ENCODE measurements at regions not wholly inside any gene's neighbourhood (a gene's known extent, or its start where the extent isn't known, plus 50 kb on each side); places are given as distances from the start of the nearest gene placed in this dataset.
A peak's percentile ranks its signal among the peaks of the same experiment; 100 is the strongest.

- no peaks in the 10 kb centered on the region for H3K9me3 Mint-ChIP-seq
- no peak for DNase-seq
- H3K27me3 Mint-ChIP-seq (ENCODE audit: low read depth), result peaks cover 19% of the 10 kb centered on the region
- peak overlapping the region; percentile 89 for H3K4me3 Mint-ChIP-seq
- intact Hi-C loops (cut with micrococcal nuclease), result no loop called here
- no peak overlapping the region for H3K27ac Mint-ChIP-seq
- peaks cover 4% of the 10 kb centered on the region for H3K36me3 Mint-ChIP-seq (ENCODE audit: low read depth)
- peaks cover 25% of the 10 kb centered on the region for H3K4me1 Mint-ChIP-seq (ENCODE audit: low read depth)
- CTCF ChIA-PET, result interaction anchor here (0.6 to 2.4 kb wide), 4 partner anchors 10 to 451 kb away, joined by 3 to 8 read pairs (median 5); no protein-coding TSS in a partner anchor
Measured at GRCh38 chr21:31560479-31560878, 99.0 kb upstream of the SOD1 start.

- CTCF ChIA-PET, result interaction anchor here (0.5 to 2.4 kb wide), 23 partner anchors 11 to 458 kb away, joined by 3 to 21 read pairs (median 4); no protein-coding TSS in a partner anchor
- Mint-ChIP-seq H3K4me1 (ENCODE audit: low read depth) (peaks cover 34% of the 10 kb centered on the region), H3K27me3 (ENCODE audit: low read depth) (peaks cover 23% of the 10 kb centered on the region), H3K36me3 (ENCODE audit: low read depth) (peaks cover 4% of the 10 kb centered on the region), H3K27ac (peak overlapping the region; percentile 70), H3K9me3 (no peaks in the 10 kb centered on the region), H3K4me3 (peak overlapping the region; percentile 89)
- intact Hi-C loops (cut with micrococcal nuclease), result loop anchor here (1.0 to 5.0 kb wide), 13 partner anchors 50 to 842 kb away; partner anchors contain the start of genes KRTAP21-3, MIS18A, SCAF4 and SOD1
- peak; percentile 97 for DNase-seq
Measured at GRCh38 chr21:31559368-31560119, 99.9 kb upstream of the SOD1 start.

- Mint-ChIP-seq H3K9me3 (no peaks in the 10 kb centered on the region), H3K27ac (no peak overlapping the region), H3K4me3 (peak overlapping the region; percentile 89), H3K27me3 (ENCODE audit: low read depth) (peaks cover 23% of the 10 kb centered on the region), H3K4me1 (ENCODE audit: low read depth) (peaks cover 39% of the 10 kb centered on the region), H3K36me3 (ENCODE audit: low read depth) (peaks cover 4% of the 10 kb centered on the region)
- DNase-seq, result peak; percentile 96
- intact Hi-C loops (cut with micrococcal nuclease), result loop anchor here (1.0 to 5.0 kb wide), 13 partner anchors 50 to 842 kb away; partner anchors contain the start of genes KRTAP21-3, MIS18A, SCAF4 and SOD1
- CTCF ChIA-PET, result interaction anchor here (0.6 to 2.4 kb wide), 23 partner anchors 12 to 461 kb away, joined by 3 to 21 read pairs (median 4); no protein-coding TSS in a partner anchor
Measured at GRCh38 chr21:31558962-31559367, 100.5 kb upstream of the SOD1 start.

GRCh38 chr21:31558189-31558961, 101.1 kb upstream of the SOD1 start:
- peak; percentile 56 for DNase-seq
- H3K27me3 Mint-ChIP-seq (ENCODE audit: low read depth), result peaks cover 23% of the 10 kb centered on the region
- H3K4me1 Mint-ChIP-seq (ENCODE audit: low read depth), result peaks cover 44% of the 10 kb centered on the region
- no peak overlapping the region for H3K27ac Mint-ChIP-seq
- peaks cover 4% of the 10 kb centered on the region for H3K36me3 Mint-ChIP-seq (ENCODE audit: low read depth)
- peak overlapping the region; percentile 82 for H3K4me3 Mint-ChIP-seq
- intact Hi-C loops (cut with micrococcal nuclease), result loop anchor here (5.0 kb wide), 2 partner anchors 146 to 841 kb away; partner anchors contain the start of gene KRTAP21-3
- CTCF ChIA-PET, result interaction anchor here (0.6 to 2.3 kb wide), 17 partner anchors 16 to 460 kb away, joined by 3 to 21 read pairs (median 4); no protein-coding TSS in a partner anchor
- no peaks in the 10 kb centered on the region for H3K9me3 Mint-ChIP-seq

- CTCF ChIA-PET, result interaction anchor here (1.6 to 2.3 kb wide), 2 partner anchors 359 kb away, joined by 3 to 10 read pairs; no protein-coding TSS in a partner anchor
- Mint-ChIP-seq H3K9me3 (no peaks in the 10 kb centered on the region), H3K27me3 (ENCODE audit: low read depth) (peaks cover 23% of the 10 kb centered on the region), H3K4me3 (peak overlapping the region; percentile 82), H3K4me1 (ENCODE audit: low read depth) (peaks cover 44% of the 10 kb centered on the region), H3K27ac (no peak overlapping the region), H3K36me3 (ENCODE audit: low read depth) (peaks cover 4% of the 10 kb centered on the region)
- DNase-seq, result peak; percentile 23
- intact Hi-C loops (cut with micrococcal nuclease), result loop anchor here (5.0 kb wide), 2 partner anchors 145 to 840 kb away; partner anchors contain the start of gene KRTAP21-3
Measured at GRCh38 chr21:31557421-31558188, 101.9 kb upstream of the SOD1 start.

- H3K27me3 Mint-ChIP-seq (ENCODE audit: low read depth), result peaks cover 23% of the 10 kb centered on the region
- peaks cover 44% of the 10 kb centered on the region for H3K4me1 Mint-ChIP-seq (ENCODE audit: low read depth)
- H3K36me3 Mint-ChIP-seq (ENCODE audit: low read depth), result peaks cover 4% of the 10 kb centered on the region
- H3K27ac Mint-ChIP-seq, result no peak overlapping the region
- no peaks in the 10 kb centered on the region for H3K9me3 Mint-ChIP-seq
- CTCF ChIA-PET, result interaction anchor here (1.6 kb wide), 1 partner anchor 358 kb away, joined by 3 read pairs; no protein-coding TSS in a partner anchor
- intact Hi-C loops (cut with micrococcal nuclease), result loop anchor here (5.0 kb wide), 2 partner anchors 144 to 839 kb away; partner anchors contain the start of gene KRTAP21-3
- peak overlapping the region; percentile 25 for H3K4me3 Mint-ChIP-seq
- no peak for DNase-seq
Measured at GRCh38 chr21:31556662-31557061, 102.8 kb upstream of the SOD1 start.

DNA sequence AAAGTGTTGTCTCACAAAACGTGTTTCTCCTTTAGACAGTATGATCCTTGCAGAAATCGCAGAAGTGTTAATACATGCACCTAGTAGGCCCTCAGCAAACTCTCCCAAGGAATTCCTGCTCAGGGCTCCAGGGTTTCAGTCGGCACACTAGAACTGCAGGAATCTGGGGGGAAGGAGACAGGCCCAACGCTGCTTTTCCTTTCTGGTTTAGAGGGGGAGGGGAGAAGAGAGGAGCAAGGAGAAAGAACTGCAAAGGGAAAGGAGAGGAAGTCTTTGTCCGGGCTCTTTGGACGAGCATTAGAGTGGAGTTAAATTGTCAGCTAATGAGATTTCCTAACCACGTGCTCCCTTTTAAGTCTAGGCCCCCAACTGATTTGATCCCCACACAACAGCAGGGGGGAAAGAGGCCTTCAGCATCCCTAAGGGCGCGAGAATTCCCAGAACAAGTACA, 103.7 kb upstream of the SOD1 start:
- H3K9me3 Mint-ChIP-seq, result no peaks in the 10 kb centered on the region
- CTCF ChIA-PET, result interaction anchor here (1.6 kb wide), 1 partner anchor 357 kb away, joined by 3 read pairs; no protein-coding TSS in a partner anchor
- H3K36me3 Mint-ChIP-seq (ENCODE audit: low read depth), result peaks cover 4% of the 10 kb centered on the region
- H3K27ac Mint-ChIP-seq, result no peak overlapping the region
- no peak overlapping the region for H3K4me3 Mint-ChIP-seq
- H3K4me1 Mint-ChIP-seq (ENCODE audit: low read depth), result peaks cover 44% of the 10 kb centered on the region
- no peak for DNase-seq
- intact Hi-C loops (cut with micrococcal nuclease), result loop anchor here (5.0 kb wide), 2 partner anchors 143 to 838 kb away; partner anchors contain the start of gene KRTAP21-3
- peaks cover 23% of the 10 kb centered on the region for H3K27me3 Mint-ChIP-seq (ENCODE audit: low read depth)

DNA sequence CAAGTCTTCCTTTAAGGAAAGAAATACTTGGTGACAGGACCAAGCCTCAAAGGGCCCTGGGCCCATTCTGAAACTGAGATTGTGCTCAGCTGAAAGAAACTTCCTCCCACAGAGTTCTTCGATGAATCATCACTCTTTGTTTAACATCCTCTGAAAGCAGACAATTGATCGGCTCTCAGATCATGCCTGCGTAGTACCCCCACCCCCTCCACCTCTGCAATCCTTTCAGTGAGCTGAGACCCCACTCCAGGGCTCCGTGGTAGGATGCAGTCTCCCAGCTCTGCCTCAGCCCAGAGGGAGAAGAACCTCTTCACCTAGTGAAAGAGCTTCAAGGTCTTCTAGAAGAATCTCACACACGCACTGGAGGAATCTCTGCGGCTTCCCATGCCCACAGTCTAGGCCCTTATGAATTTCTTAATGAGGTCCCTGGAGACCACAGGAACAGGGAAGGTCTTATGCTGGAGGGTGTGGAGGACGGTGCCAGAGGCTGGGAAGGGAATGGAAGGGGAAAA, 104.9 kb upstream of the SOD1 start:
- Mint-ChIP-seq H3K4me1 (ENCODE audit: low read depth) (peaks cover 35% of the 10 kb centered on the region), H3K27ac (no peak overlapping the region), H3K9me3 (no peaks in the 10 kb centered on the region), H3K36me3 (ENCODE audit: low read depth) (peaks cover 3% of the 10 kb centered on the region), H3K4me3 (no peak overlapping the region), H3K27me3 (ENCODE audit: low read depth) (peaks cover 23% of the 10 kb centered on the region)
- peak; percentile 57 for DNase-seq
- intact Hi-C loops (cut with micrococcal nuclease), result loop anchor here (1.0 to 5.0 kb wide), 4 partner anchors 45 to 837 kb away; partner anchors contain the start of gene KRTAP21-3
- CTCF ChIA-PET, result interaction anchor here (0.5 to 1.7 kb wide), 4 partner anchors 25 to 453 kb away, joined by 3 to 8 read pairs (median 5); no protein-coding TSS in a partner anchor

DNA sequence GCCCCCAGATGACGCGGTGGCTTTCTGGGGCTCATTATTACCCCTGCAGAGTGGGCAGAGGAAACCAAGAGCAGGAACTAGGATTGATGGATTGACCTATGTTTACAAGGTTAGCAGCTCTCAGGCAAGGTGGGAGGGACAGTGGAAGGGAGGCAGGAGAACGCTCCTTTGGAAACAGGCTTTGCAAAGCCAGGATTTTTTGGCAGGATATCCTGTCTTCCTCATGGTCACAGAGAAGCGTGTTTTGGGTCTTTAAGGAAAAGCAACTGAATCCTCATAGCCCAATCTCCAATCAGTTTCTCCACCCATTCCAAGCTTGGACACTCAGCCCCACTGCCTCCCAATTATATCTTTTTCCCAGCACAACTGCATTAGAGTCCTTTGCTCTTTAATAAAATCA, 105.6 kb upstream of the SOD1 start:
- Mint-ChIP-seq H3K4me3 (no peak overlapping the region), H3K27me3 (ENCODE audit: low read depth) (peaks cover 23% of the 10 kb centered on the region), H3K9me3 (no peaks in the 10 kb centered on the region), H3K4me1 (ENCODE audit: low read depth) (peaks cover 36% of the 10 kb centered on the region), H3K36me3 (ENCODE audit: low read depth) (peaks cover 3% of the 10 kb centered on the region), H3K27ac (no peak overlapping the region)
- intact Hi-C loops (cut with micrococcal nuclease), result loop anchor here (1.0 kb wide), 2 partner anchors 45 to 359 kb away; no protein-coding TSS in a partner anchor
- no peak for DNase-seq
- CTCF ChIA-PET, result interaction anchor here (0.5 to 1.7 kb wide), 4 partner anchors 25 to 453 kb away, joined by 3 to 8 read pairs (median 6); no protein-coding TSS in a partner anchor

DNA sequence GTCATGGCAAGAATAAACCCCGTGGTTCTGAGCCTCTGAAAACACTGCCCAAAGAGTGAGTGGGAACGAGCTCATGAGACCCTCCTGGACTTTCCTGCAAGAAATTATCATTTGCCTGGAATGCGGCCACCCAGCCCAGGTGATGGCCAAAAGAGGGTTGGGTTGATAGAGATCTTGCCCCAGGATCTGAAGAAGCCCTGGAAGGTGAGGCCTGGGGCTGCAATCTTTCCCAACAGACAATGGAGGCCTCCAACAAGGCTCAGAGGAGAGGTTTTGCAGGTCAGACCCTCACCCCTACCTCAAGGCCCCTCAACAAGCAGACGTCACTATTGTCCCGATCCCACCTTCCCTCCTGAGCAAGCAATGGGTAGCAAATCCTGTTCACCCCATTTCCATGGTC, 106.0 kb upstream of the SOD1 start:
- intact Hi-C loops (cut with micrococcal nuclease), result no loop called here
- no peak overlapping the region for H3K4me3 Mint-ChIP-seq
- peaks cover 38% of the 10 kb centered on the region for H3K4me1 Mint-ChIP-seq (ENCODE audit: low read depth)
- H3K27me3 Mint-ChIP-seq (ENCODE audit: low read depth), result peaks cover 23% of the 10 kb centered on the region
- no peaks in the 10 kb centered on the region for H3K9me3 Mint-ChIP-seq
- H3K36me3 Mint-ChIP-seq (ENCODE audit: low read depth), result peaks cover 3% of the 10 kb centered on the region
- no peak for DNase-seq
- H3K27ac Mint-ChIP-seq, result no peak overlapping the region
- CTCF ChIA-PET, result interaction anchor here (0.6 to 1.7 kb wide), 3 partner anchors 28 to 452 kb away, joined by 5 to 8 read pairs (median 7); no protein-coding TSS in a partner anchor

- CTCF ChIA-PET, result interaction anchor here (1.7 kb wide), 1 partner anchor 28 kb away, joined by 8 read pairs; no protein-coding TSS in a partner anchor
- intact Hi-C loops (cut with micrococcal nuclease), result no loop called here
- peaks cover 3% of the 10 kb centered on the region for H3K36me3 Mint-ChIP-seq (ENCODE audit: low read depth)
- peaks cover 23% of the 10 kb centered on the region for H3K27me3 Mint-ChIP-seq (ENCODE audit: low read depth)
- no peak overlapping the region for H3K27ac Mint-ChIP-seq
- DNase-seq, result no peak
- H3K4me1 Mint-ChIP-seq (ENCODE audit: low read depth), result peaks cover 38% of the 10 kb centered on the region
- H3K4me3 Mint-ChIP-seq, result no peak overlapping the region
- no peaks in the 10 kb centered on the region for H3K9me3 Mint-ChIP-seq
Measured at GRCh38 chr21:31552826-31553225, 106.7 kb upstream of the SOD1 start.
